ENCODE measurements at regions not wholly inside any gene's neighbourhood (a gene's known extent, or its start where the extent isn't known, plus 50 kb on each side); places are given as distances from the start of the nearest gene placed in this dataset.

GRCh38 chr15:93527374-93528050 lies 438.5 kb upstream of the RGMA start:
- no peak for DNase-seq (ENCODE audit: low read depth)

GRCh38 chr15:93524432-93524831 lies 435.4 kb upstream of the RGMA start:
- DNase-seq (ENCODE audit: low read depth), result no peak

GRCh38 chr15:93523481-93523880 lies 434.5 kb upstream of the RGMA start:
- DNase-seq (ENCODE audit: low read depth), result no peak

GRCh38 chr15:93520206-93520605 lies 431.2 kb upstream of the RGMA start:
- no peak for DNase-seq (ENCODE audit: low read depth)

GRCh38 chr15:93519599-93519998 lies 430.6 kb upstream of the RGMA start:
- DNase-seq (ENCODE audit: low read depth), result no peak

- DNase-seq (ENCODE audit: low read depth), result no peak
Observed at GRCh38 chr15:93517176-93517575, 428.2 kb upstream of the RGMA start.

- no peak for DNase-seq (ENCODE audit: low read depth)
Observed at GRCh38 chr15:93515256-93516051, 426.4 kb upstream of the RGMA start.

GRCh38 chr15:93506646-93507045 lies 417.6 kb upstream of the RGMA start:
- no peak for DNase-seq (ENCODE audit: low read depth)

- DNase-seq (ENCODE audit: low read depth), result no peak
Observed at GRCh38 chr15:93505506-93505905, 416.5 kb upstream of the RGMA start.

- no peak for DNase-seq (ENCODE audit: low read depth)
Observed at GRCh38 chr15:93501946-93502345, 412.9 kb upstream of the RGMA start.

- no peak for DNase-seq (ENCODE audit: low read depth)
Observed at GRCh38 chr15:93500155-93500554, 411.1 kb upstream of the RGMA start.

GRCh38 chr15:93497291-93497690 lies 408.3 kb upstream of the RGMA start:
- no peak for DNase-seq (ENCODE audit: low read depth)

- no peak for DNase-seq (ENCODE audit: low read depth)
Observed at GRCh38 chr15:93496888-93497287, 407.9 kb upstream of the RGMA start.

- no peak for DNase-seq (ENCODE audit: low read depth)
Observed at GRCh38 chr15:93495799-93496637, 407.0 kb upstream of the RGMA start.

GRCh38 chr15:93493172-93493571 lies 404.2 kb upstream of the RGMA start:
- no peak for DNase-seq (ENCODE audit: low read depth)

GRCh38 chr15:93491291-93491690 lies 402.3 kb upstream of the RGMA start:
- no peak for DNase-seq (ENCODE audit: low read depth)

GRCh38 chr15:93488296-93488713 lies 399.3 kb upstream of the RGMA start:
- DNase-seq (ENCODE audit: low read depth), result no peak

GRCh38 chr15:93486407-93487117 lies 397.6 kb upstream of the RGMA start:
- no peak for DNase-seq (ENCODE audit: low read depth)

GRCh38 chr15:93485438-93486327 lies 396.7 kb upstream of the RGMA start:
- no peak for DNase-seq (ENCODE audit: low read depth)

- no peak for DNase-seq (ENCODE audit: low read depth)
Observed at GRCh38 chr15:93483923-93484322, 394.9 kb upstream of the RGMA start.

GRCh38 chr15:93482731-93483130 lies 393.7 kb upstream of the RGMA start:
- no peak for DNase-seq (ENCODE audit: low read depth)
